ENCODE measurements at regions not wholly inside any gene's neighbourhood (a gene's known extent, or its start where the extent isn't known, plus 50 kb on each side); places are given as distances from the start of the nearest gene placed in this dataset.

- TF ChIP-seq EZH2phosphoT487 (IDR thresholded peaks at IDR 0.05; ENCODE audit: borderline replicate concordance) = no peak
- TF ChIP-seq CTCF (conservative IDR thresholded peaks at IDR 0.05; ENCODE audit: low read length) = no peak
These were observed 308.4 kb downstream of the MSX2 start for GRCh38 chr5:175032741-175033151.
